Ishikawa (cell line): ENCODE measurements at regions not wholly inside any gene's neighbourhood (a gene's known extent, or its start where the extent isn't known, plus 50 kb on each side); places are given as distances from the start of the nearest gene placed in this dataset.

ENCODE experiments used
- CEBPB ChIP-seq: IDR thresholded peaks from 2 replicates; pipeline ENCODE4 v1.6.1; 2012
- CREB1 ChIP-seq: IDR thresholded peaks from 2 replicates; pipeline ENCODE4 v1.6.1; 2012; ENCODE audit warnings: low read depth
- EGR1 ChIP-seq: IDR thresholded peaks from 2 replicates; pipeline ENCODE4 v1.6.1; 2012
- EP300 ChIP-seq: IDR thresholded peaks from 2 replicates; pipeline ENCODE4 v1.6.1; 2012; ENCODE audit warnings: borderline replicate concordance
- FOXM1 ChIP-seq: IDR thresholded peaks from 2 replicates; pipeline ENCODE4 v1.6.1; 2012; ENCODE audit warnings: low read depth, borderline replicate concordance
- NFIC ChIP-seq: IDR thresholded peaks from 2 replicates; pipeline ENCODE4 v1.6.1; 2012
- RAD21 ChIP-seq: IDR thresholded peaks from 2 replicates; pipeline ENCODE4 v1.6.1; 2012; ENCODE audit warnings: low read depth
- TAF1 ChIP-seq: IDR thresholded peaks from 2 replicates; pipeline ENCODE4 v1.6.1; 2012; ENCODE audit warnings: low read depth, mild to moderate bottlenecking
- TCF12 ChIP-seq: IDR thresholded peaks from 2 replicates; pipeline ENCODE4 v1.6.1; 2012; ENCODE audit warnings: low read depth
- TEAD4 ChIP-seq: IDR thresholded peaks from 2 replicates; pipeline ENCODE4 v1.6.1; 2012
- YY1 ChIP-seq: IDR thresholded peaks from 2 replicates; pipeline ENCODE4 v1.6.1; 2012; ENCODE audit warnings: low read depth
- ZBTB7A ChIP-seq: IDR thresholded peaks from 2 replicates; pipeline ENCODE4 v1.6.1; 2012; ENCODE audit warnings: low read depth
- TF ChIP-seq, protein P1 (sequence below): IDR thresholded peaks from 2 replicates; pipeline ENCODE4 v1.6.1; 2012
- TF ChIP-seq, protein P2 (sequence below): IDR thresholded peaks from 2 replicates; pipeline ENCODE4 v1.6.1; 2012; ENCODE audit warnings: low read depth, mild to moderate bottlenecking
- TF ChIP-seq, protein P3 (sequence below): IDR thresholded peaks from 2 replicates; pipeline ENCODE4 v1.6.1; 2012

DNA sequence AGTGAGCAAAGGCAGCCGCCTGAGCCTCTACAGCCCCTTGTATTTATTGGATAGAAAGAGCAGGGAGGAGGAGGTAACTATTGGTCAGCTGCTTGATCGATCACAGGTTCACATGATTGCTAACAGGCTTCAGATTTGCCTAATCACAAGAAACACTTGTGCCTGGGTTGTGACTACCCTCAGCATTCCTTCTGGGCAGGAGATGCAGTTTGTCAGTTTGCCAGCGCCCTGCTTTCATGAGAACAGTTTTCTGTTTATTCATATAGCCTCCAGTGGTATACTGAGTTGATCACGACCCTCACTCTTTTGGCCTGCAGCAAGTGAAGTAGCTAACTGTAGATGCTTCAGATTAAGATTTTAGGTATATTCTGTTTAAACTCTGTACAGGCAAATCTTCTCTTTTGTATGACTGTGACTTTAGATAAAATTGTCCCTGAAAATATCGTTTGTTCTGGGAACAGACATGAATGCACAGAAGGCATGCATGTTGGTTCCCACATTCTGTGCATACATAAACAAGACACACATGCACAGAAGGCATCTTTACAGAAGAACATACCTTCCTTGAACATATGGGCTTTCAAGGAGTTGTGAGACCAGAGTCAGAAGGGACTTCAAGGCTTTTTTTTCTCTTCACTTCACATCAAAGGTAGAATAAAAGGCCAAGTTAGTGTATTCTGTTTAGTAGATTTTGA, 422.4 kb upstream of the STEAP1 start:
- TF ChIP-seq ZBTB7A (no peak), EGR1 (no peak), YY1 (no peak), RAD21 (no peak), FOXM1 (no peak), CEBPB (no peak), TAF1 (no peak), NFIC (no peak), TCF12 (no peak), CREB1 (no peak), TEAD4 (no peak), EP300 (no peak)
- TF ChIP-seq, protein P1, sequence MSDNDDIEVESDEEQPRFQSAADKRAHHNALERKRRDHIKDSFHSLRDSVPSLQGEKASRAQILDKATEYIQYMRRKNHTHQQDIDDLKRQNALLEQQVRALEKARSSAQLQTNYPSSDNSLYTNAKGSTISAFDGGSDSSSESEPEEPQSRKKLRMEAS, result no peak
- TF ChIP-seq, protein P2, sequence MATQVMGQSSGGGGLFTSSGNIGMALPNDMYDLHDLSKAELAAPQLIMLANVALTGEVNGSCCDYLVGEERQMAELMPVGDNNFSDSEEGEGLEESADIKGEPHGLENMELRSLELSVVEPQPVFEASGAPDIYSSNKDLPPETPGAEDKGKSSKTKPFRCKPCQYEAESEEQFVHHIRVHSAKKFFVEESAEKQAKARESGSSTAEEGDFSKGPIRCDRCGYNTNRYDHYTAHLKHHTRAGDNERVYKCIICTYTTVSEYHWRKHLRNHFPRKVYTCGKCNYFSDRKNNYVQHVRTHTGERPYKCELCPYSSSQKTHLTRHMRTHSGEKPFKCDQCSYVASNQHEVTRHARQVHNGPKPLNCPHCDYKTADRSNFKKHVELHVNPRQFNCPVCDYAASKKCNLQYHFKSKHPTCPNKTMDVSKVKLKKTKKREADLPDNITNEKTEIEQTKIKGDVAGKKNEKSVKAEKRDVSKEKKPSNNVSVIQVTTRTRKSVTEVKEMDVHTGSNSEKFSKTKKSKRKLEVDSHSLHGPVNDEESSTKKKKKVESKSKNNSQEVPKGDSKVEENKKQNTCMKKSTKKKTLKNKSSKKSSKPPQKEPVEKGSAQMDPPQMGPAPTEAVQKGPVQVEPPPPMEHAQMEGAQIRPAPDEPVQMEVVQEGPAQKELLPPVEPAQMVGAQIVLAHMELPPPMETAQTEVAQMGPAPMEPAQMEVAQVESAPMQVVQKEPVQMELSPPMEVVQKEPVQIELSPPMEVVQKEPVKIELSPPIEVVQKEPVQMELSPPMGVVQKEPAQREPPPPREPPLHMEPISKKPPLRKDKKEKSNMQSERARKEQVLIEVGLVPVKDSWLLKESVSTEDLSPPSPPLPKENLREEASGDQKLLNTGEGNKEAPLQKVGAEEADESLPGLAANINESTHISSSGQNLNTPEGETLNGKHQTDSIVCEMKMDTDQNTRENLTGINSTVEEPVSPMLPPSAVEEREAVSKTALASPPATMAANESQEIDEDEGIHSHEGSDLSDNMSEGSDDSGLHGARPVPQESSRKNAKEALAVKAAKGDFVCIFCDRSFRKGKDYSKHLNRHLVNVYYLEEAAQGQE, result no peak
- TF ChIP-seq, protein P3, sequence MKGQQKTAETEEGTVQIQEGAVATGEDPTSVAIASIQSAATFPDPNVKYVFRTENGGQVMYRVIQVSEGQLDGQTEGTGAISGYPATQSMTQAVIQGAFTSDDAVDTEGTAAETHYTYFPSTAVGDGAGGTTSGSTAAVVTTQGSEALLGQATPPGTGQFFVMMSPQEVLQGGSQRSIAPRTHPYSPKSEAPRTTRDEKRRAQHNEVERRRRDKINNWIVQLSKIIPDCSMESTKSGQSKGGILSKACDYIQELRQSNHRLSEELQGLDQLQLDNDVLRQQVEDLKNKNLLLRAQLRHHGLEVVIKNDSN, result no peak

DNA sequence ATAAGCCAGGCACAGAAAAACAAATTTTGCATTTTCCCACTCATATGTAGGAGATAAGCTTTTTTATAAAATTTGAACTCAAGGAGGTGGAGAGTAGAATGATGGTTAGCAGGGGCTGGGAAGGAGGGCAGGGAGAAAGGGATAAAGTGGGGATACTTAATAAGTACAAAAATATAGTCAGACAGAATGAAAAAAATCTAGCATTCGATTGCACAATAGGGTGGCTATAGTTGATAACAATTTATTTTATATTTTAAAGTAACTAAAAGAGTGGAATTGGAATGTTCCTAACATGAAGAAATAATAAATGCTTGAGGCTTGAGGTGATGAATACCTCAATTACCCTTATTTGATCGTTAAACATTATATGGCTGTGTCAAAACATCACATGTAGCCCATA, 415.7 kb upstream of the STEAP1 start:
- TF ChIP-seq CEBPB, result no peak
- TF ChIP-seq EGR1, result no peak
- TF ChIP-seq TEAD4, result no peak
- TF ChIP-seq RAD21, result no peak
- TF ChIP-seq CREB1, result no peak
- no peak for TF ChIP-seq TAF1
- no peak for TF ChIP-seq ZBTB7A
- no peak for TF ChIP-seq EP300
- no peak for TF ChIP-seq TCF12
- TF ChIP-seq YY1, result no peak
- TF ChIP-seq NFIC, result no peak

DNA sequence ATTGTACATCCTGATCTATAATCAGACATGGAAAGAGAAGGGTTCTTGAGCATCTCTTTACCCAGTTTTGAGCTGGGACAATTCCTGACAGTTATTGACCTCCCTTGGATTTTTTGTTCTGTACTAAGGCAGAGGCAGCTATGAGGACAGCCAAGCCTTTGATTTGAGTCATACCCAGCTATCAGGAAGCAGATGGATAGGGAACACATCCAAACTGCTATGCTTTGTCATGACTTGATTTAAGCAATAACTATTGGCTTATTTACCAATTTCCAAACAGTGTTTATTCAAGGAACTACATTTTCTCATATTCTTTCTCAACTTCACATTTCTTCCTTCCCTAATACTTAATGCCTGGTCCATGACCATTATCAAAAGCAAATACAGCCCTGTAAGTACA, 396.4 kb upstream of the STEAP1 start:
- TF ChIP-seq EP300 (no peak), YY1 (no peak), FOXM1 (no peak), TCF12 (no peak), EGR1 (no peak), RAD21 (no peak), TEAD4 (no peak), CREB1 (no peak), CEBPB (no peak)
- TF ChIP-seq, protein P3, result no peak
- TF ChIP-seq, protein P1, result no peak
- TF ChIP-seq, protein P2, result no peak

DNA sequence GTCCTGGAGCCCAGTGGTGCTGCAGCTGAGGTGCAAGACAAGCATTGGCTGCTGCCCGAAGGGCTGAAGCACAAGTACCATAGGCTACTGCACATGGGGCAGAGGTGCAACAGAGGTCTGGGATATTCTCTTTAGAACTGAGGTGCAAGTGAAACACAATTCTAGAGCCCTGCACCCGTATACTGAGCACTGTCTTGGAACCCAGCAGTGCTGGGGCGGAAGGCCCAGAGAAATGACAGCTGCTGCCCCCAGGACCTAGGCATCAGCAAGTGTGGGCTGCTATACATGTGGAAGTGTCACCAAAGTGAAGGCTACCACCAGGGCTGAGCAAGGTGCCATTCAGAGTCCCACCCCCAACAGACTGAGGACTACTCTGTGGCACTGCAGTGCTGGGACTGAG, 393.6 kb upstream of the STEAP1 start:
- TF ChIP-seq EP300 (no peak), YY1 (no peak), EGR1 (no peak), RAD21 (no peak), TEAD4 (no peak)

DNA sequence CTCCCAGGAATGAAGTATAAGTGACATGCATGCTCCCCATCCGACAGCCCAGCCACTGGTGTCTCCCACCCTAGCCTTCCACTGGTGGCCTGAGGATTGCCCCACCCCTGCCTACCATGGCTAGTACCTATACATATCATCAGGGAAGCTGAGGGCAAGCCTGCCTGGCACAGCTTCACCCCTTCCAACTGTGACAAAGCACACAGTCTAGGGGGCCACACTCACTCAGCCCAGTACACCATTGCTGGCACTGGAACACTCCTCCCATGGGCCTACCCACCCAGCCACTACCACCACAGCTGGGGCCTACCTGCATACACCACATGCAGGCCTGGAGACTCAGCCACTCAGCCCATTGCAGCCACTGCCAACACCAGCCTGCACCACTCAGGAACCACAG, 393.1 kb upstream of the STEAP1 start:
- TF ChIP-seq EGR1, result no peak
- TF ChIP-seq CREB1, result no peak
- no peak for TF ChIP-seq TCF12
- no peak for TF ChIP-seq RAD21

DNA sequence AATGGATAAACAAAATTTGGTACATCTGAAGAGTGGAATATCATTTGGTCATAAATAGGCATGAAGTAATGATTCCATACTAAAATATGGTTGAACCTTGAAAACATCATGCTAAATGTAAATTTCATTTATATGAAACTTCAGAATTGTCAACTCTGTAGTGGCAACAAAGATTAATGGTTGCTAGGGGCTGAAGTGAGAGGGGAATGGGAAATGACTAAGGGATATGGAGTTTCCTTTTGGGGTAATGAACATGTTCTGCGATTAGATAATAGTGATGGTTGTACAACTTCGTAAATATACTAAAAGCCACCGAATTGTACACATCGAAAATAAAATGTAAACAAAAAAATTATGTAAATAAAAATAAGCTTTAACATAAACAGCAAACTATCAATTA, 384.1 kb upstream of the STEAP1 start:
- TF ChIP-seq TCF12, result no peak
- TF ChIP-seq EGR1, result no peak
- TF ChIP-seq, protein P3, result no peak
